Kasumi-1 (cell line): ENCODE measurements at regions not wholly inside any gene's neighbourhood (a gene's known extent, or its start where the extent isn't known, plus 50 kb on each side); places are given as distances from the start of the nearest gene placed in this dataset.

ENCODE experiments used
- DNase-seq, 2 experiments: peaks; one replicate each; lab custom pipeline; 2025; lab: John Stamatoyannopoulos, UW

GRCh38 chr16:86297866-86298757, 212.2 kb upstream of the FOXF1 start:
- DNase-seq, result no peak

GRCh38 chr16:86298758-86299134, 211.6 kb upstream of the FOXF1 start:
- no peak for DNase-seq

GRCh38 chr16:86299882-86300610, 210.3 kb upstream of the FOXF1 start:
- no peak for DNase-seq

DNA sequence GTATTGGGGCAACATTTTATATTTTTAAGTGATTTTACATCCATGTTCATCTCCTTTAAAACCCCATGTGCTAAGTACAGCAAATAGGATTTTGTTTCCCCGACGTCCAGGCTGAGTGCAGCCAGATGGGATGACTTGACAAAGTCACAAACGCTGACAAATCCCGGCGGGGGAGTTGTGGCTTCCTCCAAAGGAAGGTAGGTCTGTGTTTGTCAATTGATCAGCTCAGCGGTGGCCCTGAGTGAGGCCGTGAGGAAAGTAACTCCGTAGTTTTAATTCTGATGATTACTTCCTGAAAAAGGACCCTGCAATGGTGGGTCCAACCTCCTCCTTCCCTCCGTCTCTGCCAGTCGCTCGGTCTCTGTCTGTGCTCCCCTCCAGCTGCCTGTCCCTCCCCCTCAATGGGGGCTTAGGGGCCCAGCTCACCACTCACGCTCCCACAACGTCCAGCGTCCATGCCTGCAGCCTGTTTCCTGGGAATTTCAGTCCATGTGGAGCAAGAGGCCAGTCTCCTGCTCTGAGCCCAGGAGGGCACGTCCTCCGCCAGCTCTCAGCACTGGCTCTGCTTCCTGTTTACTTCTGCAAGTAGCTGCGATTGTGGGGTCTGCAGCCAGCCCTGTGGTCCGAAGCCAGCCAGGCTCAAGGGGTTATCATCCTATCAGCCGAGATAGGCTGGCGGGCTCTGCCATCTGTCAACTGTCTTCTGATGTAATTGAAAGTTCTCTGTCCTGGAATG, 209.4 kb upstream of the FOXF1 start:
- DNase-seq, result no peak

DNA sequence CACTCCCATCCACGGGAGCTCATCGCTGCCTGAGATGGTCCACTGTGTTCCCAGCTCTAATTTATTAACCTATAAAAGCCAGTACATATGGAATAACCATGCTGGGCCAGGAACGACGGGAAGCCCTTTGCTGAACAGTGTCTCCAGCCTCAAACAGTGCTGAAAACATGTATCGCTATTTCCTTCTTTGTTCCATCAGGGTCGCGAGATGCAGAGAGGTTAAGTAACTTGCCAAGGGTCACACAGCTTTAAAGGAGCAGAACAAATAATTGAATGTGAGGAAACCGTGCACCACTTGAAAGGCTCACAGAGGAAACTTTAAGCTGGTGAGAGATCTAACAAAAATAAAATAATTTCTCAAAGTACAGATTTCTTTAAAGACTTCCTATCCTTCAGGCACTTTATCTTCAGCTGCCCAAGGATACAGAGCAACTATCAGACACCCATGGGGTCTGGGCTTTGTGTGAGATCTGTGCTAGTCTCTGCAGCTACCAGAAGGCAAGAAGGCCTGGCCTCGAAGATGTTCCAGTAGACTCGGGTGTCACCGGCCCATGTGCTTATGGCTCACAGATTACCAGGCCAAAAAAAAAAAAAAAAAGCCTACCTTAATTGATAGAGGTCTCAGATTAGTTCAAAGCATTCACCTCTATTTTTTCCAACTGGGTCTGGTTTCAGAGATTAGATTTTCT, 207.8 kb upstream of the FOXF1 start:
- no peak for DNase-seq

- no peak for DNase-seq
Observed at GRCh38 chr16:86303787-86304678, 206.3 kb upstream of the FOXF1 start.

- no peak for DNase-seq
Observed at GRCh38 chr16:86304868-86305267, 205.5 kb upstream of the FOXF1 start.

GRCh38 chr16:86305440-86305839, 204.9 kb upstream of the FOXF1 start:
- no peak for DNase-seq

DNA sequence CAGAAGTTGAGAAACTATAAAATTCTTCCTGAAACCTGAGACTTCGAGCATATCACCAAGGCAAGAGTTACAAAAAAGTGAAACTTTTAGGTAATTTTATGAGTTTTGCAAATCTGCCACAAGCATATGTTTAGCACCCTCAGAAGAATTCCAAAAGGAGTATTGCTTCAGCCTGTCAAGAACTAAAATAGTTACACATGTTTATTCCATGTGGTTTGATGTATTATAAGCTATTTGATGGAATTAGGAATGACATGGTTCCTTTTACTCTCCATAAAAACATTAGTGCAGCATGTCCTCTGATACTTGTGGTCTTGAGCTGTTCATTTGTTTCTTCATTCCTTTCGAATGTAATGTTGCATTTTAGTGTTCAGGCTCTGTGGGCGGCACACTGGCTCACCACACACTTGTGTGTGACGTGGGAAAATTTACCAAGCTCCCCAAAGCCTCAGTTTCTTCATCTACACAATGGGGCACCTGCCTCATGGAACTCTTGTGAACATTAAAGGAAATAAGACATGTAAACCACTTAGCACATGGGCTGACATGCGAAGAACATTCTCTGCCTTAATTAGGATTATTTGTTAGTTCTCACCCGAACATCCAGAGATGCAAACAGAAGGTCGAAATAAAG, 204.2 kb upstream of the FOXF1 start:
- DNase-seq, result no peak

DNA sequence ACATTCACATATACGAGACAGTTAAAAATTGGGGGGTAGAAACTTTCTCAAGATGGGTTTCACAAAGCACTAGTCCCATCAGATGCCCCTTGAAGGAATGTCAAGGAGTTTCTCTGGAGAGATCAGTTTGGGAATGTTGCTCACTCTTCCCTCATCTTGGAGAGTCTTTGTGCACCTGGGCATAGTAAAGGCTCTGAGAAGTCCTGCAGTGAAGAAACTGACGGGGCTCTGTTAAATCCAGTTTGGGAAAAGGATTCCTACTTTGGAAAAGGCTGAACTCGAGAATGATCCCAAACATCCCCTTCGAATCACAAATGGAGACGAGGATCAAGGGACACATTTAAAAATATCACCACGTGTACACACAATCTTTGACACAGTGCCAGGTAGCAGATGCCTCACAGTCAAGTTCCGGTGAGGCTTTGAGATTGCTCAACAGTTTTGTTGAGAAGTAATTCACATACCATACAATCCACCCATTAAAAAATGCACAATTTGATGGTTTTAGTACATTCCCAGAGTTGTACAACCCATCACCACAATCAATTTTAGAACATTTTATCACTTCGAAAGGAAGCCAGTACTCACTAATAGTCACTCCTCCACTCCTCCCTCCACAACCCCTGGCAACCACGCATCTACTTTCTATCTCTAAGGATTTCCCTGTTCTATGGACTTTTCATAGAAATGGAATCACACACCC, 203.4 kb upstream of the FOXF1 start:
- DNase-seq, result no peak

DNA sequence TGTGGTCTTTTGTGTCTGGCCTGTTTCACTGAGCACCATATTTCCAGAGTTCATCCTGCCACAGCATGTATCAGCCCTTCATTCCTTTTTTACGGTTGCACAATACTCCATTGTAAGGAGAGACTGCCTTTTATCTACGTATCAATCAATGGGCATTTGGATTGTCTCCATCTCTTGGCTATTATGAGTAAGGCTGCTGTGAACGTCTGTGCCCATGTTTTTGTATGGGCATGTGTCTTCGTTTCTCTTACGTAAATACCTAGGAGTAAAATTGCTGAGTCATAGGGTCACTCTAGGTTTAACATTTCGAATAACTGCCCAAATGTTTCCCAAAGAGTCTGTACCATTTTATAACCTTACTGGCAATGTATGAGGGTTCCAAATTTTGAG, 202.8 kb upstream of the FOXF1 start:
- DNase-seq, result no peak

DNA sequence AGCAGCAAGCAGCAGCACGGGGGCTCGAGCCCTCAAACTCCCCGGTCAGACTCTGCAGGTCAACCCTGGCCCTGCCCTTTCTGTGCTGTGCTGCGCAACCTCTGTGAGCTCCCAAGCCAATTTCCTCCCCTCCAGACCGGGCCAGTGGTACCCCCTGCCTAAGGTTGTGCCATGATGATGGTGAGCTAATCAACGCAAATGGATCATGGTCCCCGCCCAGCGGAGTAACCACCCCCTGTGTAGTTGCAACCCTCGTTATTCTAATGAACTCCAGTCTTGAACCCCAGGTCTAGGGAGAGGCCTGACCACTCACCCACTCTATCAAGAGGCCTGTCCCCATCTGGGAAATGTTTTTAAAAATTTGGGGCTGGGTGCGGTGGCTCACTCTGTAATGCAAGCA, 201.8 kb upstream of the FOXF1 start:
- DNase-seq, result no peak

GRCh38 chr16:86313631-86314030, 196.7 kb upstream of the FOXF1 start:
- no peak for DNase-seq

DNA sequence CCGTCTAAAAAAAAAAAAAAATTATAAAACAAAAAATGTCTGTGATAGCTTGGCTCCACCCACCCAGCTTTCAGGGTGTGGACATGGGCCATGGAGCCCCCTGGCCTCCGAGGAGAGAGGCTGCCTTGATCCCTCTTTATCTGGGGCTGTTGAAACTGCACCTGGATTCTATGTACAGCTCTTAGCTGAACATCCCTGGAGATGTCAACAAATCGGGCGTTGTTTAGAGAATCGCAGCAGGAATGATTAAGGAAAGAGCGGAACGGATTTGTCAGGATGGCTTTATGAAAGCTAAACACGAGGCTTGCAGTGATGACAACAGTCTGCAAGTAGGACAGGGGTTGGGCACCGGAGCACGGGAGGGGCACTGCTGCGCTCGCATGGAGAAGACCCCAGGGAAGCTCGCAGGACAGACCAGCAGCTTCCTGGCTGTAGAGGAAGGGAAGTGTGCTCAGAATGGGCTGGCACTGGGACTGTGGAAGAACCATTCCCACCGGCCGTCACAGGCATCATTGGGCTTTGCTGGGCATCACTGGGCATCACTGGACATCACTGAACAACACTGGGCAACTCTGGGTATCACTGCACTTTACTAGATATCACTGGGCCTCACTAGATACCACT, 195.8 kb upstream of the FOXF1 start:
- no peak for DNase-seq

DNA sequence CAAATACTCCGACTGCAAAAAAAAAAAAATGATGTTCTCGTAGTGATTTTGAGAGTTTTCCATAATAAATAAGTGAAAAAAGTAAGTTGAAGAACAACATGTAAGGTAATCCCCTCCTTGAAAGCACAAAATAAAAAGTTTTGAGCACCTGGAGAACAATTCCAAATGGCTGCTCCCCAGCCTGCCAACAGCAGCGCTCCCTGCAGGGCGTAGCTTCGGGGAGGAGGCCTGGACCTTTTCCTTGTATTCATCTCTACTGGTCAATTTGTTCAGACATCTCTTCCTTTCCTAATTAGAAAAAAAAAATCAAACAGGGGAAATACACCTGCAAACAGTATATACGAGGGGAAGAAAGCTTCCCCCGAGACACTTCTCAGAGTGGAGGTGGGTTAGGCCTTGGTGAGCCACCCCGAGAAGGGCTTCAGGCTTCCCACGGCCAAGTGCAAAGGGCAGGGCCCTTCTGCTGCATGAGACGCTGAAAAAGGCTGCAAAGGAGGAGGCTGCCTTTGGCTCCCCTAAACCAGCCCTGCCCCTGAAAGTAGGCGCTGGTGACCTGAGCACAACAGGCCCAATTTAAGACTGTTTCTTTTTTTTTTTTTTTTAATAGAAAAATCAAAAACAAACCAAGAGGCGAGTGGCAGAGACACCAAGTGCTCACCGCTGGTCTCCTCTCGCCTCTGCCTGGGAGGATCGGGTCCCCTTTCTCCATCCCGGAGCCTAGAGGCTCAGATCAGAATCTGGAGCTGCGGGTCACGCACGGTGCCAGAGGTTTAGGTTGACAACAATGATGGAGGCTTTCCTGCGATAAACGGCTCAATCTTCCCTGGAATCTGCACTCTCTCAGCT, 193.1 kb upstream of the FOXF1 start:
- DNase-seq, result peak in 1 of 2 experiments; percentile 10

DNA sequence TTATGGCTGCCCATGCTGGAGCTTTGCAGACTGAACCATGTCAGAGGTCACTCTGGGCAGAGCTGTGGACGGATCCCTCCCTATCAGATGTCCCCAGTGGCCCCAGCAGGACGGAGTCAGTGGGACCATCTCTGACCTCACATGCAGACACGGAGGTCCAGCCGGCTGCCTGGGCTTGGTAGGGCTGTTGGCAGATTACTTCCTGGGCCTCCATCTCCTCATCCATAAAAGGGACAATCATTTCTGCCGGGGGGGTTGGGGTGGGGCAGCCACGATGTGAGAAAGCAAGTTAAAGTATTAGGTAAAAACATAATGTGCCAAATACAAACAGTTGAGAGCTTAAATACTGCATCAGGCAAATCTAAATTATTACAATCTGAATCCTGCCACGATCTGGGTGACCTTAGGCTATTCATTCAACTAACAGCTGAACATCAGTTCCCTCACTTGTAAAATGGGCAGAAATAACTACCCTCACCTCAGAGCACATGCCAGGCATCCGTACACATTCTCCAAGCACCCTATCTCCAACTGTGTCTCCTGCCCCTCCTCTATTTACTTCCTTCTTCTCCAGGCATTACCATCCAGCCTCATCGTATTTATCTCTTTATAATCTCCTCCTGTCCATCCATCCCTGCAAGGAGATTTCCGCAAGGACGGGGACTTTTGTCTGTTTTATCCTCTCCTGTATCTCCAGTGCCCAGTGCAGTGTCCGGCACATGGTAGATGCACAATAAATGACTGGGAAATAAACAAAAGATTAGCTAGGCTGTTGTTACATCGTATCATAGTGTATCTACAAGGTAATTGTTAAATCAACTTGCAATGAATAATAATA, 192.3 kb upstream of the FOXF1 start:
- peak; percentile 32 to 52 for DNase-seq

DNA sequence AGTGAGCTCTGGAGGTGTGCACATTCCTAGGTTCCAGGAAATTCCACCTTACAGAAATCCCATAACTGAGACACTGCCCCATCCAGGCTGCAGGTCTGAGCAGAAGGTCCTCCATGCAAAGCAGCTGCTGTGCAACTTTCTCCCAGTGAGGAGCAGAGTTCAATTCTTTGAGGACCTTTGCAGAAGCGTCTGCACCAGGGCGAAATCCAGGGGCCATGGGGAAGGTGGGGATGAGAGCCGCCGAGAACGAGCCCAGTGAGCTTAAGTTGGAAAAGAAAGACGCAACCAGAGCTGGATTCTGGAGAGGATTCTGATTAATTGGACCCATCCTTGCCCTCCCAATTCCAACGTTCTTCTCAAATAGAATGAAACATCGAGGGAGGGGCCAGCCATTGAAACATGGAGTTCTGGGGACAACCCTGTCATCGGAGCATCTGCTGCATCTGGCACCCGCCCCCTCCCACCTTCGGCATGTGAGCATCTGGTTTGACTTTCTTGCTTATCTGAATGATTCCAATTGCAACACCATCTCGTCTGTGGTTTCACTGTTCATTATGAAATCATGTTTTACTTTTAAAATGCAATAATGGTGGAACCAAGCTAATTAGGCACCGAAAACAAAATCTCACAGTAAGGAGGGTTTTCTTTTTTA, 190.6 kb upstream of the FOXF1 start:
- DNase-seq, result peak in 1 of 2 experiments; percentile 5
